Fibroblast of lung (primary cell): ENCODE measurements at regions not wholly inside any gene's neighbourhood (a gene's known extent, or its start where the extent isn't known, plus 50 kb on each side); places are given as distances from the start of the nearest gene placed in this dataset.

Source experiments
- CTCF ChIP-seq, 2 donors: IDR thresholded peaks in 1 of 2; conservative IDR thresholded peaks in 1 of 2; 1 replicate in 1 of 2; 2 replicates in 1 of 2; pipeline ENCODE4 v1.5.1; 2011 to 2012; ENCODE audit warnings: low read length in 2 of 2, control low read depth in 1 of 2, inconsistent platforms in 1 of 2, low read depth in 1 of 2, mild to moderate bottlenecking in 1 of 2
- EZH2 ChIP-seq: IDR thresholded peaks from 2 replicates; pipeline ENCODE4 v1.5.1; 2012; ENCODE audit warnings: low read length, control low read depth, mild to moderate bottlenecking; ENCODE audit errors: missing control alignments

- TF ChIP-seq CTCF (conservative IDR thresholded peaks at IDR 0.05 in 1 of 2, IDR thresholded peaks at IDR 0.05 in 1 of 2; ENCODE audit: low read depth in 1 of 2, low read length in 2 of 2) (no peak), EZH2 (no peak)
These were observed 567.2 kb downstream of the CDH26 start for GRCh38 chr20:60525397-60525796.
